Upper lobe of left lung (tissue), 4 donors: ENCODE measurements at regions not wholly inside any gene's neighbourhood (a gene's known extent, or its start where the extent isn't known, plus 50 kb on each side); places are given as distances from the start of the nearest gene placed in this dataset.

Experiments
- CTCF ChIP-seq, 6 experiments: fragments of 450-650 bp in 4 of 6; fragments of 200-600 bp in 2 of 6; sonication (generic) in 2 of 6; IDR thresholded peaks; one replicate each; pipeline ENCODE4 v1.5.1; 2016 to 2019; ENCODE audit warnings: antibody characterized with exemption in 6 of 6
- EP300 ChIP-seq, 4 donors: sonication (generic); formaldehyde crosslinking; IDR thresholded peaks; one replicate each; pipeline ENCODE4 v1.5.1; 2017; ENCODE audit warnings: antibody characterized with exemption in 4 of 4, control low read depth in 2 of 4
- POLR2A ChIP-seq, 4 donors: fragments of 450-650 bp; IDR thresholded peaks; one replicate each; pipeline ENCODE4 v1.5.1; 2016 to 2017; ENCODE audit warnings: antibody characterized with exemption in 4 of 4, mild to moderate bottlenecking in 2 of 4
- POLR2AphosphoS5 ChIP-seq, 2 donors: sonication (generic); formaldehyde crosslinking; IDR thresholded peaks; one replicate each; pipeline ENCODE4 v1.5.1; 2017; ENCODE audit warnings: antibody characterized with exemption in 2 of 2

GRCh38 chr2:126761981-126762878 lies 106.3 kb downstream of the GYPC start:
- no peak for TF ChIP-seq CTCF (IDR thresholded peaks at IDR 0.05)
- no peak for TF ChIP-seq POLR2AphosphoS5 (IDR thresholded peaks at IDR 0.05)
- TF ChIP-seq POLR2A (IDR thresholded peaks at IDR 0.05), result no peak
- TF ChIP-seq EP300 (IDR thresholded peaks at IDR 0.05), result no peak
